Astrocyte of the cerebellum (primary cell): ENCODE measurements at regions not wholly inside any gene's neighbourhood (a gene's known extent, or its start where the extent isn't known, plus 50 kb on each side); places are given as distances from the start of the nearest gene placed in this dataset.
A peak's percentile ranks its signal among the peaks of the same experiment; 100 is the strongest.
"Not testable (repeated sequence)": the region's sequence is repeated elsewhere in the genome, so short reads cannot be mapped to it uniquely, and the experiment has no call there.

Experiments
- DNase-seq: peaks from one replicate; pipeline ENCODE4 v3.0.0-alpha.2; 2011; ENCODE audit warnings: low read depth
- H3K4me3 ChIP-seq: 2 replicates; pipeline ENCODE4 v1.5.1; 2011; ENCODE audit warnings: mild to moderate bottlenecking, low read depth, low read length, moderate library complexity
- in situ Hi-C: cut with HindIII; loops from 2 replicates; pipeline ENCODE4 v1.10.0; 2017; ENCODE audit warnings: low sequenced_read_pairs
- TF ChIP-seq, protein P1 (sequence below): IDR thresholded peaks from 2 replicates; pipeline ENCODE4 v1.5.1; 2012; ENCODE audit warnings: low read length, low read depth, moderate library complexity, mild to moderate bottlenecking; ENCODE audit errors: missing control alignments

- no peak overlapping the region for H3K4me3 ChIP-seq
- in situ Hi-C loops = no loop called here
- TF ChIP-seq, protein P1, sequence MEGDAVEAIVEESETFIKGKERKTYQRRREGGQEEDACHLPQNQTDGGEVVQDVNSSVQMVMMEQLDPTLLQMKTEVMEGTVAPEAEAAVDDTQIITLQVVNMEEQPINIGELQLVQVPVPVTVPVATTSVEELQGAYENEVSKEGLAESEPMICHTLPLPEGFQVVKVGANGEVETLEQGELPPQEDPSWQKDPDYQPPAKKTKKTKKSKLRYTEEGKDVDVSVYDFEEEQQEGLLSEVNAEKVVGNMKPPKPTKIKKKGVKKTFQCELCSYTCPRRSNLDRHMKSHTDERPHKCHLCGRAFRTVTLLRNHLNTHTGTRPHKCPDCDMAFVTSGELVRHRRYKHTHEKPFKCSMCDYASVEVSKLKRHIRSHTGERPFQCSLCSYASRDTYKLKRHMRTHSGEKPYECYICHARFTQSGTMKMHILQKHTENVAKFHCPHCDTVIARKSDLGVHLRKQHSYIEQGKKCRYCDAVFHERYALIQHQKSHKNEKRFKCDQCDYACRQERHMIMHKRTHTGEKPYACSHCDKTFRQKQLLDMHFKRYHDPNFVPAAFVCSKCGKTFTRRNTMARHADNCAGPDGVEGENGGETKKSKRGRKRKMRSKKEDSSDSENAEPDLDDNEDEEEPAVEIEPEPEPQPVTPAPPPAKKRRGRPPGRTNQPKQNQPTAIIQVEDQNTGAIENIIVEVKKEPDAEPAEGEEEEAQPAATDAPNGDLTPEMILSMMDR = no peak
- DNase-seq = peak; percentile 43
Observed at GRCh38 chr17:6924208-6924607, 71.6 kb upstream of the ALOX12 start.

GRCh38 chr17:6926667-6927066, 69.2 kb upstream of the ALOX12 start:
- TF ChIP-seq, protein P1 = no peak
- no peak overlapping the region for H3K4me3 ChIP-seq
- in situ Hi-C loops = no loop called here
- no peak for DNase-seq

DNA sequence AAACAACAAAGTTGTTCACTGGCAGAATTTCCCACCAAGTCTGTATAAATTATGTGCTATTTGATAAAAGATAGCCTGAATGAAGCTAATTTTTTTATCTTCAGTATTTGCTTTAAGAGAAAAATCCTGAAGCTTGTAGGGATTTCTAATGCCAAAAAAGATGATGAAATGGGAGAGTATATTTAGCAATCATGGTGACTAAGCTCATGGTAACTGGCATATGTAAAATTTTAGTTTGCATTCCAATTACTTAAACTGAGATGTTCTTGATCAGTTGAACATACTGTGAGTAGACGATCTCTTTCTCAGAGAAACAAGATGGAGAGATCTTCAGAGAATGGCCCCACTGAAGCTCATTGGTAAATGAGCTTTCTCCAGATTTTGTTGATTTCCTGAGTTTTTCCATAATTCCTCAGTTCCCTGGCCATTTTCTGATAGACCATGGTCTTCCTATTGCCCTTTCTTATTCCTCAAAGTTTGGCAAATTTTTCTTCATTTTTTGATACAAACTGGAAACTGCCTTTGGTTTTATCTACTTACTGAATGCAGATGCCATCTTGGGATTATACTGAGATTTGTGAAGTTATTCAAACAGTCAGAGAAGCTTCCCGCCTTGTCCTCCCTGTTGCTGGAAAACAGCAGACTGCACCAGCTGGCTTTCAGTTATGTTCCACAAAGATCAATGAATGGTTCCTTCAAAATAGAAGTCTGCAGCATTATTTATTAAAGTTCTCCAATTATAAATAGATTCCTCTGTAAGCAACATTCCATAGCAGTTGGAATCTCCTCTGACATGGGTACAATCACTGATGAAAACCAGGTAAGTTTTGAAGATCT, 68.3 kb upstream of the ALOX12 start:
- in situ Hi-C loops = no loop called here
- no peak for DNase-seq
- TF ChIP-seq, protein P1 = no peak
- no peak overlapping the region for H3K4me3 ChIP-seq

GRCh38 chr17:6928193-6928592, 67.7 kb upstream of the ALOX12 start:
- in situ Hi-C loops = no loop called here
- TF ChIP-seq, protein P1 = no peak

GRCh38 chr17:6930749-6931148, 65.1 kb upstream of the ALOX12 start:
- TF ChIP-seq, protein P1 = no peak
- no peak for DNase-seq
- H3K4me3 ChIP-seq = no peak overlapping the region
- in situ Hi-C loops = no loop called here

More at GRCh38 chr17:6928193-6928592, 67.7 kb upstream of the ALOX12 start:
- DNase-seq = no peak
- no peak overlapping the region for H3K4me3 ChIP-seq

DNA sequence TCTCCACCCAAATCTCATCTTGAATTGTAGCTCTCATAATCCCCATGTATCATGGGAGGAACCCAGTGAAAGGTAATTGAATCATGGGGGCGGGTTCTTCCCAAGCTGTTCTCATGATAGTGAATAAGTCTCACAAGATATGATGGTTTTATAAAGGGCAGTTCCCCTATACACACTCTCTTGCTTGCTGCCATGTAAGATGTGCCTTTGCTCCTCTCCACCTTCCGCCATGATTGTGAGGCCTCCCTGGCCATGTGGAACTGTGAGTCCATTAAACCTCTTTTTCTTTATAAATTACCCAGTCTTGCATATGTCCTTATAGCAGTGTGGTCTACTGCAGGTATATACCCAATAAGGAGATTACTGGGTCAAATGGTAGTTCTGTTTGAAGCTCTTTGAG, 61.3 kb upstream of the ALOX12 start:
- in situ Hi-C loops, DNase-seq, H3K4me3 ChIP-seq: not testable (repeated sequence)

GRCh38 chr17:6936370-6937028, 59.4 kb upstream of the ALOX12 start:
- DNase-seq = no peak
- peak overlapping the region; percentile 33 for H3K4me3 ChIP-seq
- in situ Hi-C loops = no loop called here
- TF ChIP-seq, protein P1 = no peak
